ENCODE measurements at regions not wholly inside any gene's neighbourhood (a gene's known extent, or its start where the extent isn't known, plus 50 kb on each side); places are given as distances from the start of the nearest gene placed in this dataset.

DNA sequence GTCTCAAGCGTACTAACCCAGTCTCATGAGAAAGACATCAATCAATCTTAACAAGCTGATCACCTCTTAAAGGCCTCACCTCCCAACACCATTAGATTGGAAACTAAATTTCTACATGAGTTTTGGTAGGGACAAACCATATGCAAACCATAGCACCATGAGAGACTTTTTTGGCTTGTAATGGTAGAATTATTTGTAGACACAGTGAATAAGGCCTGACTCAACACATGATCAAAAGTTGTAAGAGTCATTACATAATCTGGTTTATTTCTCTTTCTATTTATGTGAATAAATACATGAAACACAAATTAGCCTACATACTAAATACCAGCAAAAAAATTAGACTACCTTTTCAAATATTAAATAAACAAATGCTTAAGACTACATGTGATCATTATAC, 183.3 kb upstream of the EPHA6 start:
- TF ChIP-seq EZH2 (IDR thresholded peaks at IDR 0.05; ENCODE audit: borderline replicate concordance, low read depth, low read length, severe bottlenecking) = no peak
- TF ChIP-seq, protein P1, sequence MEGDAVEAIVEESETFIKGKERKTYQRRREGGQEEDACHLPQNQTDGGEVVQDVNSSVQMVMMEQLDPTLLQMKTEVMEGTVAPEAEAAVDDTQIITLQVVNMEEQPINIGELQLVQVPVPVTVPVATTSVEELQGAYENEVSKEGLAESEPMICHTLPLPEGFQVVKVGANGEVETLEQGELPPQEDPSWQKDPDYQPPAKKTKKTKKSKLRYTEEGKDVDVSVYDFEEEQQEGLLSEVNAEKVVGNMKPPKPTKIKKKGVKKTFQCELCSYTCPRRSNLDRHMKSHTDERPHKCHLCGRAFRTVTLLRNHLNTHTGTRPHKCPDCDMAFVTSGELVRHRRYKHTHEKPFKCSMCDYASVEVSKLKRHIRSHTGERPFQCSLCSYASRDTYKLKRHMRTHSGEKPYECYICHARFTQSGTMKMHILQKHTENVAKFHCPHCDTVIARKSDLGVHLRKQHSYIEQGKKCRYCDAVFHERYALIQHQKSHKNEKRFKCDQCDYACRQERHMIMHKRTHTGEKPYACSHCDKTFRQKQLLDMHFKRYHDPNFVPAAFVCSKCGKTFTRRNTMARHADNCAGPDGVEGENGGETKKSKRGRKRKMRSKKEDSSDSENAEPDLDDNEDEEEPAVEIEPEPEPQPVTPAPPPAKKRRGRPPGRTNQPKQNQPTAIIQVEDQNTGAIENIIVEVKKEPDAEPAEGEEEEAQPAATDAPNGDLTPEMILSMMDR (IDR thresholded peaks at IDR 0.05; ENCODE audit: extremely low read depth in 1 of 2, insufficient read depth in 1 of 2, low read depth in 1 of 2, low read length in 2 of 2) = no peak

Measured in endothelial cell of umbilical vein (primary cell).